Pancreas (tissue), 10 donors: ENCODE measurements at regions not wholly inside any gene's neighbourhood (a gene's known extent, or its start where the extent isn't known, plus 50 kb on each side); places are given as distances from the start of the nearest gene placed in this dataset.

ENCODE experiments used
- ATAC-seq, 4 donors: fragments of 200-7000 bp; cut with Tn5 transposase; one replicate each; pipeline versions ENCODE4 v1.8.0 to v1.9.1; 2020; ENCODE audit warnings: mild to moderate bottlenecking in 4 of 4, moderate library complexity in 4 of 4
- DNase-seq, 6 donors: peaks; one replicate each; pipeline ENCODE4 v3.0.0-alpha.2; 2020
- FAIRE-seq: peaks from 2 replicates; lab custom pipeline; 2012; peaks lifted over from hg19 to GRCh38; lab: Jason Lieb, UNC
- H3K27ac ChIP-seq, 4 donors: fragments of 200-600 bp; sonication (generic); 1 replicate in 3 of 4; 2 replicates in 1 of 4; pipeline versions ENCODE4 v1.5.0 to v1.8.0; 2020
- H3K27me3 ChIP-seq, 4 donors: fragments of 200-600 bp; one replicate each; pipeline ENCODE4 v1.8.0; 2021
- H3K36me3 ChIP-seq, 3 donors: fragments of 200-600 bp; sonication (generic) in 1 of 3; one replicate each; pipeline versions ENCODE4 v1.5.0 to v1.8.0; 2020 to 2021
- H3K4me1 ChIP-seq, 3 donors: fragments of 200-600 bp; one replicate each; pipeline ENCODE4 v1.8.0; 2021
- H3K4me3 ChIP-seq, 4 donors: fragments of 200-600 bp; sonication (generic) in 2 of 4; one replicate each; pipeline versions ENCODE4 v1.5.0 to v1.8.0; 2020 to 2021
- H3K9me3 ChIP-seq, 4 donors: fragments of 200-600 bp; one replicate each; pipeline ENCODE4 v1.8.0; 2021
- WGBS, 2 donors: extraction: QIAGEN DNeasy Blood & Tissue Kit; methylation state at CpG; one replicate each; pipeline ENCODE4 v1.1.7; 2013; 5-methylcytosine and 5-hydroxymethylcytosine counted together
- intact Hi-C, 3 donors: fragments of 100-400 bp; cut with DNase I; formaldehyde crosslinking; loops; one replicate each; pipeline versions ENCODE4 v1.11.1 to v1.14.2; 2022
- TF ChIP-seq, protein P1 (sequence below), 4 donors: fragments of 200-600 bp; sonication (generic) in 3 of 4; IDR thresholded peaks; one replicate each; pipeline versions ENCODE4 v1.5.0 to v1.8.0; 2021; ENCODE audit warnings: antibody characterized with exemption in 4 of 4
- donor health status: healthy with polysubstance abuse.
- donor health status: DM: no; HTN: no; CAD: no; lungs with moderate emphysema.
- donor health status: DM: no; HTN: no; CAD: no.
- donor health status: control.
- donor health status: control.
- donor health status: Bipolar disorder and iron deficiency.
- donor health status: DM: yes; HTN: yes; CAD: no.
- donor health status: DM: no; HTN: no; CAD: no.
- donor health status: DM: no; HTN: no; CAD: no.
- donor health status: DM: yes; HTN: yes; CAD: no.

DNA sequence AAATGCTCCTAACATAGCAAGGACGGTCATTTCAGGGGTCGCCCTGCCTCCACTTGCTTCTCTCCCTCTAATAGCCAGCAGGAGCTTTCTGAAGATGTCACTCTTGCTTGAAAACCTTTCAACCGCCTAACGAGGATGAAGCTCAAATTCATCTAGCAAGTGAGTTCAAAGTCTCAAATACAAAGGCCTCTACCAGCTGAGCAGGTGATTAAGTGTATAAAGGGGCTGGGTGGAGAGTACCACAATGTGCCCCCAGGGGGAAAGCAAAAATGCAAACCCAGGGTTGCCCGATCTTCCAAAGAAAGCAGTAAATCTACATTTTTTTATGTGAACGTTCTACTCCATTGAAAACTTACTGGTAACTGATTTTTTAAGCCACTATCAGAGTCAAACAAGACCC, 50.4 kb upstream of the GRIP2 start:
- TF ChIP-seq, protein P1, sequence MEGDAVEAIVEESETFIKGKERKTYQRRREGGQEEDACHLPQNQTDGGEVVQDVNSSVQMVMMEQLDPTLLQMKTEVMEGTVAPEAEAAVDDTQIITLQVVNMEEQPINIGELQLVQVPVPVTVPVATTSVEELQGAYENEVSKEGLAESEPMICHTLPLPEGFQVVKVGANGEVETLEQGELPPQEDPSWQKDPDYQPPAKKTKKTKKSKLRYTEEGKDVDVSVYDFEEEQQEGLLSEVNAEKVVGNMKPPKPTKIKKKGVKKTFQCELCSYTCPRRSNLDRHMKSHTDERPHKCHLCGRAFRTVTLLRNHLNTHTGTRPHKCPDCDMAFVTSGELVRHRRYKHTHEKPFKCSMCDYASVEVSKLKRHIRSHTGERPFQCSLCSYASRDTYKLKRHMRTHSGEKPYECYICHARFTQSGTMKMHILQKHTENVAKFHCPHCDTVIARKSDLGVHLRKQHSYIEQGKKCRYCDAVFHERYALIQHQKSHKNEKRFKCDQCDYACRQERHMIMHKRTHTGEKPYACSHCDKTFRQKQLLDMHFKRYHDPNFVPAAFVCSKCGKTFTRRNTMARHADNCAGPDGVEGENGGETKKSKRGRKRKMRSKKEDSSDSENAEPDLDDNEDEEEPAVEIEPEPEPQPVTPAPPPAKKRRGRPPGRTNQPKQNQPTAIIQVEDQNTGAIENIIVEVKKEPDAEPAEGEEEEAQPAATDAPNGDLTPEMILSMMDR (IDR thresholded peaks at IDR 0.05): no peak
- WGBS, 2 donors: 58 to 63% methylated on average over 6 of the region's 6 CpGs
- H3K36me3 ChIP-seq: no peaks in the 10 kb centered on the region
- H3K9me3 ChIP-seq: no peaks in the 10 kb centered on the region
- ATAC-seq (no peak), FAIRE-seq (no peak), DNase-seq (no peak)
- no peak overlapping the region for H3K4me3 ChIP-seq
- H3K27me3 ChIP-seq: no peaks in the 10 kb centered on the region
- intact Hi-C loops: no loop called here
- no peaks in the 10 kb centered on the region for H3K4me1 ChIP-seq
- no peak overlapping the region for H3K27ac ChIP-seq

DNA sequence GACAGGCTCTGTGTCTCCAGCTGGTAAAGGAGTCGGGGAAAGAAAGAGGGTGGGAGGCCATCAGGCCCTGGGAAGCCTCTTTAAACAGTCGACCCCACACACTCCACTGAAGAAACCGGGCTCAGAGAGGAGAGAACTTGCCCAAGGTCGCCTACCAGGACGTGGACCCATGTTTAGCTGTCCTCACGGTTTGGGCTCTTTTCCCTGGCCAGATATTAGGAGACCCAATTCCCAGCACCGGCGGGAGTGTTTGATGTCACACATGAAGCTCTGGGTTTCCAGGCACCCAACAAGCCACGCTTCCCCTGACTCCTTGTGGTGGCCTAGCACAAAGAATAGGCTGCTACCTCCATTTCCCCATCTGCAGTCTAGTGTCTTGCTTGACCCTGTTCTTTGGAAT, 52.2 kb upstream of the GRIP2 start:
- Histone ChIP-seq H3K36me3 (no peaks in the 10 kb centered on the region), H3K27me3 (no peaks in the 10 kb centered on the region), H3K4me1 (no peaks in the 10 kb centered on the region), H3K4me3 (no peak overlapping the region), H3K9me3 (no peaks in the 10 kb centered on the region), H3K27ac (no peak overlapping the region)
- DNase-seq: no peak
- intact Hi-C loops: no loop called here
- no peak for FAIRE-seq
- TF ChIP-seq, protein P1 (IDR thresholded peaks at IDR 0.05): no peak
- ATAC-seq: no peak
- 77 to 87% methylated on average over 9 of the region's 9 CpGs for WGBS, 2 donors

DNA sequence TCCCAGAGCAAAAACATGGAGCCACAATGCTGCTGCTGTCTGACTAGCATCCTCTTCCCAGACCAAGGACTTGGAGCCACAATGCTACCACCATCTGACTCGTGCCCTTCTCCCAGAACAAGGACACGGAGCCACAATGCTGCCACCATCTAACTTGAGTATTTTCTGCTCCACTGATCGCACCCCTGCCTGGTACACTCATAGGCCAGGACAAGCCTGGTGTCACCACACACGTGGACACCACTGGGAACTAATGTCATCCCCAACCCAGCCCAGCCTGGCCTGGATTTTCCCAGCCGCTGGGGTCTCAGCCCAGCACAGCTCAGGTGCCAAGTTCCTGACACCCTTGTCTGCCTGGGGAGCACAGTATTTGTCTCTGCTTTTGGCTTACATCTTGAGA, 52.7 kb upstream of the GRIP2 start:
- intact Hi-C loops: no loop called here
- H3K9me3 ChIP-seq: no peaks in the 10 kb centered on the region
- no peak for DNase-seq
- no peak overlapping the region for H3K27ac ChIP-seq
- TF ChIP-seq, protein P1 (IDR thresholded peaks at IDR 0.05): no peak
- no peak overlapping the region for H3K4me3 ChIP-seq
- WGBS, 2 donors: 80 to 85% methylated on average over 5 of the region's 5 CpGs
- FAIRE-seq: no peak
- no peak for ATAC-seq
- no peaks in the 10 kb centered on the region for H3K27me3 ChIP-seq
- no peaks in the 10 kb centered on the region for H3K4me1 ChIP-seq
- no peaks in the 10 kb centered on the region for H3K36me3 ChIP-seq

DNA sequence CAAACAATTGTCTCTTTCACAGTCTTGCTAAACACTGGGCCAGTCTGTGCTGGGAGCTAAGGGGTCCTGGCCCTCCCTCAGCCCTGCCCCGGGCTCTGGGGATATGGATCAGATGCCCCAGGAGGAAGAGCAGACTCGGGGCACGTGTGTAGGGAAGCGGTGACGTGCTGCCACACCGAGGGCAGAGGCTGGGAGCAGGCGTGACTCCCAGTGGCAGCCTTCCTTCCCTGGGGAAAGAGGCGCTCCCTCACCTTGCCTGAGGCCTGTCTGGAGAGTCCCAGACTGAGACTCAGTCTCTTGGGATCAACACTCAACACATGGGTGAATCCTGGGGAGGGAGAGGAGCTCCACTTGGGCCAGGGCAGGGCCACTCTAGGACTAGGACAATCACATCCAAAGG, 54.1 kb upstream of the GRIP2 start:
- Histone ChIP-seq H3K4me1 (no peaks in the 10 kb centered on the region), H3K27me3 (no peaks in the 10 kb centered on the region), H3K36me3 (no peaks in the 10 kb centered on the region), H3K4me3 (no peak overlapping the region), H3K27ac (no peak overlapping the region), H3K9me3 (no peaks in the 10 kb centered on the region)
- DNase-seq: no peak
- 61 to 71% methylated on average over 8 of the region's 8 CpGs for WGBS, 2 donors
- FAIRE-seq: no peak
- TF ChIP-seq, protein P1 (IDR thresholded peaks at IDR 0.05): no peak
- intact Hi-C loops: no loop called here
- ATAC-seq: no peak

DNA sequence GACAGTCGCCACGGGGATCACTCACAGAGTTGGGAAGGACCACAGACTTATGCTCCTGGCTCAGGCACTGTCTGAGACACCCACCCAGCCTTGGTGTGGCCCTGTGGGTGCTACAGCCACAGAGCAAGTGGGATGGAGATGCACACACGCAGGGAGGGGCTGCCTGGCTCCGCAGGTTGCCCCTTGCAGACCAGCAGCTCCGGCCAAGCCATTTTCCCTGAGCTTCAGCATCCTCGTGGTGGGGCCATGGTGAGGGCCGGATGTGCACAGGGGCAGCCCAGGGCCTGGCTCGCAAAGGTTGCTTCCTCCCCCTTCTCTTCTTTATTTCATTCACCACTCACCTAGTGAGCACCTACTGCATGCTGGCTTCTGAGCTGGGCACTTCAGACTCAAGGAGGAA, 55.4 kb upstream of the GRIP2 start:
- intact Hi-C loops: no loop called here
- DNase-seq (peak in 1 of 6 donors; percentile 40), ATAC-seq (no peak), FAIRE-seq (no peak)
- WGBS, 2 donors: 74 to 78% methylated on average over 8 of the region's 8 CpGs
- no peaks in the 10 kb centered on the region for H3K36me3 ChIP-seq
- H3K9me3 ChIP-seq: no peaks in the 10 kb centered on the region
- no peaks in the 10 kb centered on the region for H3K4me1 ChIP-seq
- no peaks in the 10 kb centered on the region for H3K27me3 ChIP-seq
- TF ChIP-seq, protein P1 (IDR thresholded peaks at IDR 0.05): no peak
- H3K27ac ChIP-seq: no peak overlapping the region
- no peak overlapping the region for H3K4me3 ChIP-seq
